ENCODE measurements at regions not wholly inside any gene's neighbourhood (a gene's known extent, or its start where the extent isn't known, plus 50 kb on each side); places are given as distances from the start of the nearest gene placed in this dataset.

GRCh38 chr6:104613416-104614001, 246.2 kb downstream of the HACE1 start:
- DNase-seq, result no peak

DNA sequence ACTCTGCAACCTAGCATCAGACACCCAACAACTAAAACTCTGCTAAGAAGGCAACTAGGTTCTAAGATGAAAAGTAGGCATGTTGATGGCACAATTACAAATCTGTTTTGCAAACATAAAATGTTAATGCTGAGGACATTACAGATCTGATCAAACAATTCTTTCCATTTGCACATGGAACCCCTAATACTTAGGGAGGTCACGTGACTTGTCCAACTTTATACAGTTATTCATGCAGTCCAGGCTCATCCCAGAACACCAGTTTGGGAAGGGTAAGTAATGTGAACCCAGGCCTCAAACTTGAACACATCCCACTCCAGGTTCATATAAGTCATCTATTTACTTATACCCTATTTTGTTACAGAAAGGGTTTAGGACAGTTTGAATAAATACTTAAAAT, 247.2 kb downstream of the HACE1 start:
- no peak for DNase-seq

DNA sequence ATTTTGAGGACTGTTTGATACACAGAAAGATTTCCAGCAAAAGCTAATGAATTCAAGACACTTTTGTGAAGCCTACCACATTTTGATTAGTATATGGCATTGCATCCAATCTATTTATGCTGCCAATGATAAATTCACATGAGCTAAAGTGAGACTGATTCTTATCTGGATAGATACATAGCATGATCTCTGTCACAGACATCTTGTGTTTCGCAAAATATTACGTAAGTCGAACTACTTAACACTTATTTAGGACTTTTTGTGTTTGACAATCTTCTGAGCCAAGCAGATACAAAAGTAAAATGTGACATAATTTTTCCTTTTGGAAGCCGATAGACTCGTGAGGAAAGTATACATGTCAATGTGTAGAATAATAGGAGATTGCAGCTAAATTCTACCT, 251.6 kb downstream of the HACE1 start:
- no peak for DNase-seq

DNA sequence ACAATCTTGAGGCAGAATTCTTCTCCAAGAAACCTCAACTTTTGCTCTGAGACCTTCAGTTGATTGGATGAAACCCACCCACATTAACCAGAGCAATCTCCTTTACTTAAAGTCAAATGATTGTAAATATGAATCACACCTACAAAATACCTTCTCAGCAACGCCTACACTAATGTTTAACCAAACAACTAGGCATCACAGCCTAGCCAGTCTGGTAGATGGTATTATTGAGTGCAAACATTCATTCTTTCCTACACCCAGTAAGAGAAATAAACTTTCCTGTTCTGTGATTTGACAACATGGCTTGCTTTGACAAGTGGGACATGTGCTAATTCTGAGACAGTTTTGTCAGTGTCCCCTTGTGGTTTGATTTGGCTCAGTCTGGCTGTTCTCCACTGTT, 252.2 kb downstream of the HACE1 start:
- DNase-seq, result no peak

DNA sequence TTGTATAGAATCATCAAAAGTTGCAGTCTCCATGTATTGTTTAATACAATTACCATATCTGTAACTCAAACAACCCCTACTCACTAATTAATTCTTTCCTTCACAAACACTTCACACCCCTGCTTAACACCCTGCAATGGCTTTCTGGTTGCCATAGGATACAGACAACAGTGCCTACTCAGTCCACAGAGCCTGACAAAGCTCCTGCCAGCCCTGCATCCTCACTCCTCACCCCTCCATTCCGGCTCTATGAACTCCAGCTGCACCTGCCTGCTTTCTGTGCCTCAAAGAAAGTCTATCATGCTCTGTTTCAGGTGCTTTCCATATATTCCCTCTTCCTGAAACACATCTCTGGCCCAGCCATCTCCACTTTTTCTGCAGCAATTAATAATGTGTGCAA, 253.4 kb downstream of the HACE1 start:
- DNase-seq, result no peak

- DNase-seq, result no peak
These were observed 255.0 kb downstream of the HACE1 start for GRCh38 chr6:104604685-104605084.

DNA sequence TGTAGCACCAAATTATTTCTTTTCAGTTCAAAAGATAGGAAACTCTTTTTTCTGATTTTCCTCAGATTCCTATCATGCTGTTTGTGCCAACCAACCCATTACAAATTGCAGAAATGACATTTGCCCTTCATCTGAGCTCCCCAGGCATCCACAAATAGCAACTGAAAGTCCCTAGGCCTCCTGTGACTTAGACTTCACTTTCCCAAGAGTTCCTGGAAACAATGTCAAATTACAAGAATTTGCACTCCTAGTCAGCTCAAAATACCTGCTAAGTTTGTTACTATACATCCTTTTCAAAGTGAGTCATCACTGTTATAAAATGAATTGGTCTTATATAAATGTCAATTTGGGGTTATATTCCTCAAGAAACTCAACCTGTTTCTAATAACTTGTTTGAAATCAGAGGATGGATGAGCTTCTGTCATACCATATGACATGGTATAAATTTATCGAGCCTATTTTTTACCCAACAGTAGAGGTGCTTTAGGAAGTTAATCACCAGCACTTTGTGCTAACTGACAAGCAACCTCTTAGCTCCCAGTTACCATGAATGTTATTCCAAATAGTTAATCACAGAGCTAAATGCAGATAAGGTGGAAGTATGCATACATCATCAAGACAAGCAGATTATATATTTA, 256.5 kb downstream of the HACE1 start:
- DNase-seq, result no peak

- DNase-seq, result no peak
These were observed 258.0 kb downstream of the HACE1 start for GRCh38 chr6:104601721-104602120.

DNA sequence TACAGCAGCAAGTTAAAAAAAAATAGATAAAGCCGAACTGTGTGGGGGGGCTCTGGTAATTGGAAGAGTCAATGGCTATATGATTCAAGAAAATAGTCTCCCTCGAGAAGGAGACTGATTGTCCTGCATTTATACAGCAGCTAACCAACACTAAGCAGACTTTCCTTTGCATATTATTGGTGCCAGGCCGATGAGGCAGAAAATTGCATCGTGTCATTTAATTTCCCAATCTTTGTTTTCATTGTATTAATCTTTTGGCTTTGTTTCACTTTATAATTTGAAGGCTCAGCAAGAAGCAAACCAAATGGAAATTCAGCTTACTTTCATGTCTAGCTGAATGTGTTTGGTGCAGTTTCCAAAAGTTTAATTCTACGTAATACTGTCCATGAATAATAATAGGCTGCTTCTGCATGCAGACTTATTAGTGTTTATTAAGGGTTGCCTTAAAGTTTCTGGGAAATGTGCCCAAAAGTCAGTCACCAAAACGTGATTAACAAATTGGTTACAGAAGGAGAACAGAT, 258.5 kb downstream of the HACE1 start:
- no peak for DNase-seq

- no peak for DNase-seq
These were observed 259.1 kb downstream of the HACE1 start for GRCh38 chr6:104600639-104600931.

GRCh38 chr6:104599821-104600638, 259.7 kb downstream of the HACE1 start:
- DNase-seq, result no peak

DNA sequence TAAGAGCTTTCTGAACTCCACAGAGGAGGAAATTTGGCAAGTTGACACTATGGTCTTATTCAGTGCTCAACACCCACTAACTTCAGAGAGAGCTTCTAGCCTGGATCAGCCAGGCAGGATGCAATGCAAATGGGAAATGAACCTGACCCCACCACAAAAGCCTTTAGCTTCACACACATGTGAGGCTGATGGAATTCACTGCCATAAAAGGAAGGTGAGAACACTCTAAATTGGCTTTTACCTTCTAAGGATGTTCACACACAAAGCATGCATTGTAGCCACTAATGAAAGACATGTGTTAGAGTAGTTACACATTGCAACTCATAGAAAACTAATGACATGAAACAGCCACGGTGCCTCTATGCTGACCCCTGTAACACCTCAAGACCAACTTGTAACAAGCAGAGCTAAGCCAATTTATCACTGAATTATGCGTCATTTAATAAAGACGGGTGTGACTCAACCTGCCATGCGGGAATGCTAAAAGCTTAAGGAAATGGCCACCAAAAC, 262.1 kb downstream of the HACE1 start:
- no peak for DNase-seq

- no peak for DNase-seq
These were observed 263.6 kb downstream of the HACE1 start for GRCh38 chr6:104596091-104596490.

GRCh38 chr6:104595311-104595820, 264.4 kb downstream of the HACE1 start:
- DNase-seq, result no peak

GRCh38 chr6:104591573-104592334, 268.0 kb downstream of the HACE1 start:
- DNase-seq, result no peak

GRCh38 chr6:104589940-104590339, 269.8 kb downstream of the HACE1 start:
- no peak for DNase-seq

GRCh38 chr6:104585646-104586045, 274.1 kb downstream of the HACE1 start:
- DNase-seq, result no peak

DNA sequence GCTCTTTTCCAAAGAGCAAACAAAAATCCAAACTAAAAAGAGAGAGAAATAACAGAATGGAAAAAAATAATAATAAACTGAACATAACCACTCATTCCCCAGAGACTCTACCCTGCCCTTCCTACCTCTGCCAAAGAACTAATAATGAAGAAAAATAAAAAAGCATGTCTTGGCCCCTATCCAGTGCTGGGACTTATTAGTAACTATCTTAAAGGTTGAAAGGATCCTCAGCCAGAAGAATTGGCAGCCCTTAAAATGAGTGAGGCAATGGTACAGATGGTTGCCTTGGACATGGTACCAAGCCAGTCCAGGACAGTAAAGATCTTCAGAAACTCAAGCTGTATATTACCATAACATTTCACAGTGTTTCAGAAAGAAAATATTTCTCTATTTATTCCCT, 279.3 kb downstream of the HACE1 start:
- DNase-seq, result no peak

DNA sequence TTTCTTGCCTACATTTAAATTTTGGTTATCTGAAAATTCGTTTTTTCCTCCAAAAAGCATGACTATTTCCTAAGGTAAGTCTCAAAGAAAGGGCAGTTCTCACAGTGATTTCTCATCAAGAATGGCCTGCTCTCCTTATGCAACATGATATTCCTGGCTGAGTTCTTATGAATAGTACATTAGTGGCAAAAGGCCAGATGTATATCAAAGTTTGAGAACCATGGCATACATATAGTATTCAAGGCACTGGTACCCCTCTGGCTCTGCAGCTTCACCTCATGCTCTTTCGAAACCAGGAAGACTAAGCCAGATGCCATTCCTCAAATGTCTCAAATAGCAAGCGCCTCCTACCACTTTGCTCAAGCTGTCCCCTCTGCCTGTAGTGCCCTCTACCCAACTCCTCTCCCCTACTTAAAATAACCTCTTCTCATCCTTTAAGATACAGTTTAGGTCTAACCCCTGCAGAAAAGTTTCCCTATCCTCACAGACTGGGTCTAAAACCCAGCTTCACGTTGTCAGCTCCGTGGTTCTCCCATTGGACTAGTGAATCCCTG, 280.3 kb downstream of the HACE1 start:
- no peak for DNase-seq

DNA sequence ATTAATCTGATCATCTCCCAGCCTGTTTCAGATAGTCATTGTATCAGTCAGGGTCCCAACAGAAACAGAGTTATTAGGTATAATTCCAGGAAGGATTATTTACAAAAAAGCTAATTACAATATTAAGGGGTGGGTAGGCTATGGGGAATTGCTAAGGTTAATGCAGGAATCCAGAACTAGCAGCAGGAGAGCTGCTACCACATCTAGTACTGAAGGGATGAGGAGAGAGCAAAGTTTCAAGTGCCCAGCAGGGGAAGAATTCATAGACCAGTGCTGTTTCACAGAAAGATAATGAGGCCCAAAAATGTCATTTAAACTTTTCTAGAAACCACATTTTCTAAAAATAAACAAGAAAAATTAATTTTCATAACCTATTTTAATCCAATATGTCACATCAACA, 284.2 kb downstream of the HACE1 start:
- DNase-seq, result no peak

DNA sequence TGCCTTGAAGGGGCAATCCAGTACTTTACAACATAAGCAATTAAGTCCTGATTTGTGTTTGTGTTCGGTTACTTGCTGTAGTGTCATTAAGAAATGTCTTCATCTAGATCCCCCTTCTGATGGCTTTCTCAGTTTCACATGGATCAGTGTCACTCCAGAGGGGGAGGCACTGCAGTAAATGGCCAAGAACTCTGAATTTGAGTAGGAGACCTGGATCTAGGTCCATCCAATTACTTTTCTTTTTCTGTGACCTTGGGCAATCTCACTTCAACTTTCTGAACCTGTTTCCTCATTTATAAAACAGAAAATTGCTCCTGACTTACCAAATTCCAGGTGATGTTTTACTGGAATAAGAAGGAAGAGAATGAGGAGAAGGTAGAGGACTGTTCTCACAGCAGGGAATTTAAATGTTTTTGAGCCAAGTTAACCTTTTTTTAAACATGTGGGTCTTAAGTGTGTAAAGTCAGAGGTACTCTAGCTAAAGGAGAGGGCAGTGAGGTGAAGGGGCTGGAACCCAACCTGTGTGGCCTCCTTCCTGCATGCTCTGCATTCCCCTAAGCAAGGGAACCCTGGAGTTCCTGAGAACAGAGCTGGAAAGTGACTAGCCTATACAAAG, 285.5 kb downstream of the HACE1 start:
- no peak for DNase-seq

GRCh38 chr6:104573350-104573749, 286.4 kb downstream of the HACE1 start:
- no peak for DNase-seq

Measured in stimulated activated CD4-positive, alpha-beta T cell treated with anti-CD3 and anti-CD28 coated beads, Interleukin-4, amount 100 ng/mL, for 24 hours (primary cell).